ENCODE measurements at regions not wholly inside any gene's neighbourhood (a gene's known extent, or its start where the extent isn't known, plus 50 kb on each side); places are given as distances from the start of the nearest gene placed in this dataset.

DNA sequence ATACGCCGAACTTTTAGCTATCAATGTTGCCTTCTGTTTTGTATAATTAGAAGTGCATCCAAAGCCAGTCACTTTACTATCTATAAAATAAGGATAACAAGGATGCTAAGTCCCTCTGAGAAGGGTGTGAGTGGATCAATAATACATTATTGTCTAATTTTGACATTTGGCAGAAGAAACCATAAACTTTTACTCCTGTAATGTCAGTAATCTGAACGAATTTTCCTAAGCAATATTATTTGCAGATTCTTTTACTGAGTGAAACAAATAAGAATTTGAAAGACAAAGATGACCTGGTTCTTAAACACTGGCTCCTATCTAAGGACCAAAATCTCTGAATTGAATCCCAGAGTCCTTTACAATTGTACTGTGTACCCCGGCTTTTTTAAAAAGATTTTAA lies 126.6 kb upstream of the TMEM161B start:
- intact Hi-C loops (cut with micrococcal nuclease): no loop called here
- H3K27ac ChIP-seq (ENCODE audit: low read depth, low read length): no peak overlapping the region
- no peaks in the 10 kb centered on the region for H3K9me2 ChIP-seq (ENCODE audit: insufficient read depth)
- H2AFZ ChIP-seq (ENCODE audit: low read depth, low read length, poor library complexity, severe bottlenecking): no peak overlapping the region
- H3K9ac ChIP-seq (ENCODE audit: low read length): no peak overlapping the region
- H3K4me3 ChIP-seq (replicated peaks in 1 of 2; ENCODE audit: low read depth in 1 of 2, low read length in 2 of 2): no peak overlapping the region
- RAD21 ChIA-PET (ENCODE audit: low non-redundant PET in 1 of 2, low total read pairs in 2 of 2, uncharacterized antibody in 2 of 2, unreplicated experiment in 2 of 2): no interaction called here
- no peaks in the 10 kb centered on the region for H3K27me3 ChIP-seq (ENCODE audit: insufficient read depth, low read length)
- no TSS peak for BruUV-seq (replicated peaks)
- CTCF ChIA-PET: no interaction called here
- no peak for TF ChIP-seq EGR1 (IDR thresholded peaks at IDR 0.05; ENCODE audit: low read depth)
- no peak for TF ChIP-seq CEBPB (IDR thresholded peaks at IDR 0.05; ENCODE audit: low read depth)
- H3K79me2 ChIP-seq (ENCODE audit: insufficient read depth, low read length): no peaks in the 10 kb centered on the region
- H3K36me3 ChIP-seq (ENCODE audit: control insufficient read depth in 1 of 2, insufficient read depth in 2 of 2, low read length in 2 of 2): no peaks in the 10 kb centered on the region
- no peaks in the 10 kb centered on the region for H3K9me3 ChIP-seq (ENCODE audit: control insufficient read depth in 1 of 2, insufficient read depth in 1 of 2, low read depth in 1 of 2, low read length in 2 of 2)
- no peaks in the 10 kb centered on the region for H4K20me1 ChIP-seq (ENCODE audit: insufficient read depth)
- POLR2A ChIA-PET: no interaction called here
- ATAC-seq (no peak), DNase-seq (ENCODE audit: low read depth, low spot score) (no peak)
- H3K4me1 ChIP-seq (ENCODE audit: control insufficient read depth in 1 of 2, insufficient read depth in 2 of 2, low read length in 2 of 2): no peaks in the 10 kb centered on the region
- H3K4me2 ChIP-seq (ENCODE audit: low read length): no peak overlapping the region

DNA sequence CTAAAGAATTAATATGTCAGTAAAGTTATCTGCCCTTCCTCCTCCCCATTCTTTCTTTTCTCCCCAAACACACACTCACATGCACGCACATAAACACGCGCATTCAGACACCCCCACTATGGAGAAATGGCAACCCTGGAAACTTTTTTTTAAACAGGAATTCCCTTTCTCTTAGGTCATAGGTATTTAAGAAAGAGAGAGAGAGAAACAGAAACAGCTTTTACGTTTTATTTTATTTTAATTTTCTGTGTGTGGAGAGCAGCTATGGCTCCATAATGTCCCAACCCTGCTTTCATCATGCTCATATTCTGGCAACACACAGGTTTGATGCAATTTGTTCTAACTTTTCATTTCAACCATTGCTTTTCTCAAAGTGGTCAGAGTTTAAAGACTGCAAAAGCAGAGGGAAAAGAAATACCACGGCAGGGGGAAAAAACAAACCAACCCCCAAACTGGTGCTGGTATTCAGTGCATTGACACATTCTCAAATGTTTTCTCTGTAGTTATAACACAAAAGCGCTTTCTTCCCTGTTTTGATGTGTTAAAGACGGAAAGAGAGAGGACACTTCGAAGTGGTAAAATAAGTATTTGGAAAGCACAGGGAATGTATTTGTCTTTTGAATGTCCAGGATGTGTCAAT lies 126.0 kb upstream of the TMEM161B start:
- Histone ChIP-seq H3K27me3 (ENCODE audit: insufficient read depth, low read length) (no peaks in the 10 kb centered on the region), H3K27ac (ENCODE audit: low read depth, low read length) (no peak overlapping the region), H3K36me3 (ENCODE audit: control insufficient read depth in 1 of 2, insufficient read depth in 2 of 2, low read length in 2 of 2) (no peaks in the 10 kb centered on the region), H2AFZ (ENCODE audit: low read depth, low read length, poor library complexity, severe bottlenecking) (no peak overlapping the region), H3K79me2 (ENCODE audit: insufficient read depth, low read length) (no peaks in the 10 kb centered on the region), H3K4me1 (ENCODE audit: control insufficient read depth in 1 of 2, insufficient read depth in 2 of 2, low read length in 2 of 2) (no peaks in the 10 kb centered on the region), H4K20me1 (ENCODE audit: insufficient read depth) (no peaks in the 10 kb centered on the region), H3K9me2 (ENCODE audit: insufficient read depth) (no peaks in the 10 kb centered on the region), H3K4me2 (ENCODE audit: low read length) (no peak overlapping the region), H3K9me3 (ENCODE audit: control insufficient read depth in 1 of 2, insufficient read depth in 1 of 2, low read depth in 1 of 2, low read length in 2 of 2) (no peaks in the 10 kb centered on the region), H3K9ac (ENCODE audit: low read length) (no peak overlapping the region), H3K4me3 (replicated peaks in 1 of 2; ENCODE audit: low read depth in 1 of 2, low read length in 2 of 2) (no peak overlapping the region)
- ATAC-seq: no peak
- no peak for DNase-seq (ENCODE audit: low read depth, low spot score)
- ChIA-PET RAD21 (ENCODE audit: low non-redundant PET in 1 of 2, low total read pairs in 2 of 2, uncharacterized antibody in 2 of 2, unreplicated experiment in 2 of 2) (no interaction called here), POLR2A (no interaction called here), CTCF (no interaction called here)
- intact Hi-C loops (cut with micrococcal nuclease): no loop called here
- no TSS peak for BruUV-seq (replicated peaks)
- no peak for TF ChIP-seq JUND (IDR thresholded peaks at IDR 0.05)
- TF ChIP-seq ELF1 (IDR thresholded peaks at IDR 0.05; ENCODE audit: borderline replicate concordance, low read depth): no peak
- TF ChIP-seq POLR2A (IDR thresholded peaks at IDR 0.05; ENCODE audit: borderline replicate concordance, extremely low read depth, insufficient read depth, insufficient read length): no peak
- TF ChIP-seq ZNF274 (IDR thresholded peaks at IDR 0.05; ENCODE audit: low read depth, low read length): no peak
- TF ChIP-seq, protein P1, sequence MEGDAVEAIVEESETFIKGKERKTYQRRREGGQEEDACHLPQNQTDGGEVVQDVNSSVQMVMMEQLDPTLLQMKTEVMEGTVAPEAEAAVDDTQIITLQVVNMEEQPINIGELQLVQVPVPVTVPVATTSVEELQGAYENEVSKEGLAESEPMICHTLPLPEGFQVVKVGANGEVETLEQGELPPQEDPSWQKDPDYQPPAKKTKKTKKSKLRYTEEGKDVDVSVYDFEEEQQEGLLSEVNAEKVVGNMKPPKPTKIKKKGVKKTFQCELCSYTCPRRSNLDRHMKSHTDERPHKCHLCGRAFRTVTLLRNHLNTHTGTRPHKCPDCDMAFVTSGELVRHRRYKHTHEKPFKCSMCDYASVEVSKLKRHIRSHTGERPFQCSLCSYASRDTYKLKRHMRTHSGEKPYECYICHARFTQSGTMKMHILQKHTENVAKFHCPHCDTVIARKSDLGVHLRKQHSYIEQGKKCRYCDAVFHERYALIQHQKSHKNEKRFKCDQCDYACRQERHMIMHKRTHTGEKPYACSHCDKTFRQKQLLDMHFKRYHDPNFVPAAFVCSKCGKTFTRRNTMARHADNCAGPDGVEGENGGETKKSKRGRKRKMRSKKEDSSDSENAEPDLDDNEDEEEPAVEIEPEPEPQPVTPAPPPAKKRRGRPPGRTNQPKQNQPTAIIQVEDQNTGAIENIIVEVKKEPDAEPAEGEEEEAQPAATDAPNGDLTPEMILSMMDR (IDR thresholded peaks at IDR 0.05 in 2 of 3, conservative IDR thresholded peaks at IDR 0.05 in 1 of 3; ENCODE audit: borderline replicate concordance in 1 of 3, insufficient read depth in 1 of 3, low read depth in 2 of 3, low read length in 2 of 3): no peak
- no peak for TF ChIP-seq ZBTB33 (IDR thresholded peaks at IDR 0.05; ENCODE audit: extremely low read depth, insufficient replicate concordance, low read length)
- TF ChIP-seq SRF (IDR thresholded peaks at IDR 0.05; ENCODE audit: low read depth): no peak
- no peak for TF ChIP-seq RAD21 (IDR thresholded peaks at IDR 0.05; ENCODE audit: low read depth)
- TF ChIP-seq CBX3 (IDR thresholded peaks at IDR 0.05; ENCODE audit: low read depth): no peak
- TF ChIP-seq SIN3A (IDR thresholded peaks at IDR 0.05; ENCODE audit: low read depth): no peak
- TF ChIP-seq, protein P2, sequence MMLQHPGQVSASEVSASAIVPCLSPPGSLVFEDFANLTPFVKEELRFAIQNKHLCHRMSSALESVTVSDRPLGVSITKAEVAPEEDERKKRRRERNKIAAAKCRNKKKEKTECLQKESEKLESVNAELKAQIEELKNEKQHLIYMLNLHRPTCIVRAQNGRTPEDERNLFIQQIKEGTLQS (IDR thresholded peaks at IDR 0.05): no peak
- no peak for TF ChIP-seq EGR1 (IDR thresholded peaks at IDR 0.05; ENCODE audit: low read depth)
- no peak for TF ChIP-seq MAX (IDR thresholded peaks at IDR 0.05)
